ENCODE measurements at regions not wholly inside any gene's neighbourhood (a gene's known extent, or its start where the extent isn't known, plus 50 kb on each side); places are given as distances from the start of the nearest gene placed in this dataset.
"Not testable (repeated sequence)": the region's sequence is repeated elsewhere in the genome, so short reads cannot be mapped to it uniquely, and the experiment has no call there.

GRCh38 chr12:128098730-128099129, 168.2 kb upstream of the TMEM132C start:
- no peak for FAIRE-seq

GRCh38 chr12:128103152-128103551, 163.8 kb upstream of the TMEM132C start:
- no peak for FAIRE-seq

GRCh38 chr12:128109236-128109635, 157.7 kb upstream of the TMEM132C start:
- no peak for FAIRE-seq

GRCh38 chr12:128109636-128110035, 157.3 kb upstream of the TMEM132C start:
- no peak for FAIRE-seq

- FAIRE-seq = no peak
Observed at GRCh38 chr12:128111333-128111732, 155.6 kb upstream of the TMEM132C start.

- no peak for FAIRE-seq
Observed at GRCh38 chr12:128111951-128112350, 155.0 kb upstream of the TMEM132C start.

GRCh38 chr12:128113250-128113649, 153.7 kb upstream of the TMEM132C start:
- FAIRE-seq = not testable (repeated sequence)

- FAIRE-seq = no peak
Observed at GRCh38 chr12:128114485-128114884, 152.5 kb upstream of the TMEM132C start.

GRCh38 chr12:128116537-128116936, 150.4 kb upstream of the TMEM132C start:
- no peak for FAIRE-seq

- FAIRE-seq = no peak
Observed at GRCh38 chr12:128120035-128120434, 146.9 kb upstream of the TMEM132C start.

- FAIRE-seq = no peak
Observed at GRCh38 chr12:128121424-128121823, 145.5 kb upstream of the TMEM132C start.

GRCh38 chr12:128123096-128123495, 143.9 kb upstream of the TMEM132C start:
- FAIRE-seq = no peak

GRCh38 chr12:128131955-128132354, 135.0 kb upstream of the TMEM132C start:
- no peak for FAIRE-seq

GRCh38 chr12:128133321-128134073, 133.5 kb upstream of the TMEM132C start:
- FAIRE-seq = no peak

- FAIRE-seq = no peak
Observed at GRCh38 chr12:128137140-128137539, 129.8 kb upstream of the TMEM132C start.

GRCh38 chr12:128138125-128138524, 128.8 kb upstream of the TMEM132C start:
- no peak for FAIRE-seq

- FAIRE-seq = no peak
Observed at GRCh38 chr12:128140551-128140950, 126.4 kb upstream of the TMEM132C start.

- FAIRE-seq = no peak
Observed at GRCh38 chr12:128150961-128151360, 116.0 kb upstream of the TMEM132C start.

GRCh38 chr12:128155571-128155970, 111.4 kb upstream of the TMEM132C start:
- no peak for FAIRE-seq

- no peak for FAIRE-seq
Observed at GRCh38 chr12:128163086-128163485, 103.9 kb upstream of the TMEM132C start.

GRCh38 chr12:128164533-128164932, 102.4 kb upstream of the TMEM132C start:
- no peak for FAIRE-seq

- FAIRE-seq = no peak
Observed at GRCh38 chr12:128165387-128165786, 101.6 kb upstream of the TMEM132C start.

GRCh38 chr12:128168273-128168672, 98.7 kb upstream of the TMEM132C start:
- FAIRE-seq = no peak

- FAIRE-seq = no peak
Observed at GRCh38 chr12:128170181-128170580, 96.8 kb upstream of the TMEM132C start.

- FAIRE-seq = no peak
Observed at GRCh38 chr12:128178565-128178964, 88.4 kb upstream of the TMEM132C start.

Data from colon (tissue), 2 donors.